ENCODE measurements at regions not wholly inside any gene's neighbourhood (a gene's known extent, or its start where the extent isn't known, plus 50 kb on each side); places are given as distances from the start of the nearest gene placed in this dataset.

DNA sequence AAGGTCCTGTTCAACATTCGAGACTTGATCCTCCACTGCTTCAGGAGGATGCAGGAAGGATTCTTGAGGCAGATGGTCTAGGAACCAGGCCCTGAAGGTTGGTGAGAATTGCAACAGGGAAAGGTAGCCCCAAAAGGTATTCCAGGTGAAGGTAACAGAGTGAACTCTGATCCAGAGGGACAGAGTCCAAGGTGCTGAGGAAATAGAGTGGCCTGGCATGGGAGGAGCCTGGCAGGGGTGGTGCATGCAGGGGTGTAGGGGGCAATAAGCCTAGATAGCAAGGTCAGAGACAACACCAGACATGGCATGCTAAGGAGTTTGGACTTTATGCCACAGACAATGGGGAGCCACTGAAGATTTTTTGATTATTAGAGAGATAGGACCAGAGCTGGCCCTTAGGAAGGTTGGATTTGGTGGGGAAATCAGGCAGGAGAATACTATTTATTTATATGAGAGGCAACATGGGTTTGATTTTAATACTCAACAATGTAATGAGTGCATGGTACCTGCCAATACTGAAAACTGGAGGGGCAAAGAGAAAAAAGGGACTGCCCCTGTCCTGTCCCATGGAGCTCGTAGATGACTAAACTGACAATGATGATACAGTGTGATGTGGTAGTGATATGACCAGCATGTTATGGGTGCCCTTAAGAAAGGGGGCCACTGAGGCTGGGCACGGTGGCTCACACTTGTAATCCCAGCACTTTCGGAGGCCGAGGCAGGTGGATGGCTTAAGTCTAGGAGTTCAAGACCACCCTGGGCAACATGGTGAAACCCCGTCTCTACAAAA is 50.5 kb upstream of the TMED10 start:
- Mint-ChIP-seq H3K4me3 (no peak overlapping the region), H3K27ac (no peak overlapping the region), H3K9me3 (no peaks in the 10 kb centered on the region), H3K27me3 (peaks cover 2% of the 10 kb centered on the region), H3K36me3 (ENCODE audit: low read depth) (no peaks in the 10 kb centered on the region), H3K4me1 (peaks cover 44% of the 10 kb centered on the region)
- no peak for DNase-seq
- ChIA-PET POLR2A (interaction anchor here (0.5 kb wide), 1 partner anchor 101 kb away, joined by 4 read pairs; no protein-coding TSS in a partner anchor), CTCF (no interaction called here)
